ENCODE measurements at regions not wholly inside any gene's neighbourhood (a gene's known extent, or its start where the extent isn't known, plus 50 kb on each side); places are given as distances from the start of the nearest gene placed in this dataset.

DNA sequence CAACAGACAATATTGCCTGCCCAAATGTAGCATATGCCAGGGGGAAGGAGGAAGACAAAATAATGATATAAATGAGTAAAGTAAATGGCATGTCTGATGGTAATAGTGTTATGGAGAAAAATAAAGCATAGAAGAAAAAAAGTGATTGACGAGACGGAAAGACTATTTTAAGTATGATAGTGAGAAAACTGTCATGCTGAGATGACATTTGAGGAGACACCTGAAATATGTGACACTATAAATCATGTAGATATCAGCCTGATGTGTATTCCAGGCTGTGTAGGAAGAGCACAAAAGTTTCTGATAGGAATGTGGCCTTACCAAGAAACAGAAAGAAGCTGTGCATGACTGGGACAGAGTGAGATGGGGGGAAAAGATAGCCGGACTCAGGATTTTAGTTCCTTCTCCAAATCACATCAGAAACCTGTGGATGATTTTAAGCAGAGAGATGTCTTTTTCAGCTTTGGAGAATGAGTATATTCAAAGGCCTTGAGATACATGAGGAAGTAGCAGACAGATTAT lies 387.3 kb upstream of the SYT4 start:
- TF ChIP-seq CTCF (conservative IDR thresholded peaks at IDR 0.05 in 1 of 2, IDR thresholded peaks at IDR 0.05 in 1 of 2; ENCODE audit: extremely low read depth in 1 of 2, insufficient read depth in 1 of 2, low read depth in 1 of 2, low read length in 2 of 2) (no peak), EZH2 (IDR thresholded peaks at IDR 0.05; ENCODE audit: borderline replicate concordance, low read length) (no peak)

Measured in mammary epithelial cell (primary cell).